ENCODE measurements at regions not wholly inside any gene's neighbourhood (a gene's known extent, or its start where the extent isn't known, plus 50 kb on each side); places are given as distances from the start of the nearest gene placed in this dataset.

DNA sequence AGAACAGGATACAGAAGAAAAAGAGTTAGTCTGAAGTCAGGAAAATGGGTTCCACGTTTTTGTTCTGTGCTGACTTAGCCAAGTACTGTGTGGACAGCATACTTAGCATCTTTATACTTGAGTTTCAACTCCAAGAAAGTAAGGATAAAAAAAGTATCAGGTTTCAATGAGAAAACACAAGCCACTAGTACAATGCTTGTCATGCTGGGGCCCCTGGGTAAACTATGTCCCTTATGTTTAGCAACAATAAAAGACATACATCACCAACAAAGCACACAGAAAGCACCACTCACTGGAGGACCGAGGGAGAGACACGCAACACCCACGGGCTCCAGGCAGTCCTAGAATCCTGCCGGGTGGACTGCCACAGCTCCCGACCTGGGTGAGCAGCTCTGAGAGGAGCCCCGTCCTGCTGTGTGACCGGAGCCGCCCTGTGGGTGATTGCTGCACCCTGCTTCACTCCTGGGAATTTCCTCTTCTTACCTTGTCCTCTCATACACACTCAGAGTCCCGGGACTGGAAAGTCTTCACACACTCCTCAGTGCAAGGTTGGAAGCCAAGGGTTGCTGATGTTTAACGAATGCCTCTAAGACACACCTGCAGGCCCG, 890.5 kb downstream of the BRD1 start:
- no peak overlapping the region for H3K27ac ChIP-seq
- no peaks in the 10 kb centered on the region for H4K20me1 ChIP-seq (ENCODE audit: insufficient read depth)
- no peak overlapping the region for H3K9ac ChIP-seq
- no peak for DNase-seq
- no peak for TF ChIP-seq EZH2phosphoT487 (IDR thresholded peaks at IDR 0.05; ENCODE audit: insufficient read depth, low read depth)
- TF ChIP-seq EZH2 (IDR thresholded peaks at IDR 0.05; ENCODE audit: insufficient read depth, poor library complexity, severe bottlenecking) = no peak
- no peaks in the 10 kb centered on the region for H3K27me3 ChIP-seq (replicated peaks; ENCODE audit: insufficient read depth)
- no peaks in the 10 kb centered on the region for H3F3A ChIP-seq (ENCODE audit: insufficient read depth)
- no peaks in the 10 kb centered on the region for H3K9me2 ChIP-seq (ENCODE audit: insufficient read depth)
- H3K4me3 ChIP-seq = no peak overlapping the region
- WGBS, 2 experiments (ENCODE audit: low coverage in 1 of 2, low lambda C conversion rate in 2 of 2, missing lambda C conversion rate in 2 of 2) = 37 to 40% methylated on average over 12 of the region's 12 CpGs
- no peaks in the 10 kb centered on the region for H3K9me3 ChIP-seq (ENCODE audit: low read depth)
- in situ Hi-C loops (cut with MboI) = no loop called here
- H3K79me2 ChIP-seq (ENCODE audit: insufficient read depth) = no peaks in the 10 kb centered on the region
- no peak overlapping the region for H2AFZ ChIP-seq
- no peak overlapping the region for H3K4me2 ChIP-seq (ENCODE audit: unreplicated experiment)
- no peaks in the 10 kb centered on the region for H3K36me3 ChIP-seq (ENCODE audit: low read depth)
- H3K4me1 ChIP-seq (ENCODE audit: insufficient read depth) = no peaks in the 10 kb centered on the region

GRCh38 chr22:48936391-48936790, 891.3 kb downstream of the BRD1 start:
- no peaks in the 10 kb centered on the region for H4K20me1 ChIP-seq (ENCODE audit: insufficient read depth)
- no peaks in the 10 kb centered on the region for H3K9me2 ChIP-seq (ENCODE audit: insufficient read depth)
- no peaks in the 10 kb centered on the region for H3K79me2 ChIP-seq (ENCODE audit: insufficient read depth)
- H3K4me2 ChIP-seq (ENCODE audit: unreplicated experiment) = no peak overlapping the region
- no peaks in the 10 kb centered on the region for H3K27me3 ChIP-seq (replicated peaks; ENCODE audit: insufficient read depth)
- H3F3A ChIP-seq (ENCODE audit: insufficient read depth) = no peaks in the 10 kb centered on the region
- 24 to 33% methylated on average over 4 of the region's 4 CpGs for WGBS, 2 experiments (ENCODE audit: low coverage in 1 of 2, low lambda C conversion rate in 2 of 2, missing lambda C conversion rate in 2 of 2)
- H3K4me1 ChIP-seq (ENCODE audit: insufficient read depth) = no peaks in the 10 kb centered on the region
- in situ Hi-C loops (cut with MboI) = no loop called here
- H3K4me3 ChIP-seq = no peak overlapping the region
- H3K9ac ChIP-seq = no peak overlapping the region
- no peak for DNase-seq
- no peak for TF ChIP-seq EZH2phosphoT487 (IDR thresholded peaks at IDR 0.05; ENCODE audit: insufficient read depth, low read depth)
- no peak for TF ChIP-seq EZH2 (IDR thresholded peaks at IDR 0.05; ENCODE audit: insufficient read depth, poor library complexity, severe bottlenecking)
- no peak overlapping the region for H3K27ac ChIP-seq
- H3K9me3 ChIP-seq (ENCODE audit: low read depth) = no peaks in the 10 kb centered on the region
- H2AFZ ChIP-seq = no peak overlapping the region
- H3K36me3 ChIP-seq (ENCODE audit: low read depth) = no peaks in the 10 kb centered on the region

DNA sequence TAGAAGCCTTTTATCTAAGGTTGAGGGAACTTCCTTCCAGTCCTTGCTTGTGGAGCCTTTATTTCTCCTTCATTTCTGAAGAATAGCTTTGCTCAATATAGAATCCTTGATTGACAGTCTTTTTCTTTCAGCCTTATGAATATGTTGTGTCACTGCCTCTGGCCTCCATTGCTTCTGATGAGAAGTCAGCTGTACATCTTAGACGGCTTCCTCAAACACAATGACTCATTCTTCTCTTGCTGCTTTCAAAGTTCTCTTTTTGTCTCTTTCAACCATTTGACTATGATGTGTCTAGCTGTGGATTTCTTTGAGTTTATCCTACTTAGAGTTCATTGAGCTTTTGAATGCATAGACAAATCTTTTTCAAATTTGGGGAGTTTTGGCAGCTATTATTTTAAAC, 893.2 kb downstream of the BRD1 start:
- no peaks in the 10 kb centered on the region for H3K9me2 ChIP-seq (ENCODE audit: insufficient read depth)
- H3F3A ChIP-seq (ENCODE audit: insufficient read depth) = no peaks in the 10 kb centered on the region
- no peak overlapping the region for H3K27ac ChIP-seq
- H3K9me3 ChIP-seq (ENCODE audit: low read depth) = no peaks in the 10 kb centered on the region
- no peaks in the 10 kb centered on the region for H3K4me1 ChIP-seq (ENCODE audit: insufficient read depth)
- H3K27me3 ChIP-seq (replicated peaks; ENCODE audit: insufficient read depth) = no peaks in the 10 kb centered on the region
- in situ Hi-C loops (cut with MboI) = no loop called here
- H3K79me2 ChIP-seq (ENCODE audit: insufficient read depth) = no peaks in the 10 kb centered on the region
- no peak overlapping the region for H3K4me2 ChIP-seq (ENCODE audit: unreplicated experiment)
- H4K20me1 ChIP-seq (ENCODE audit: insufficient read depth) = no peaks in the 10 kb centered on the region
- WGBS, 2 experiments (ENCODE audit: low coverage in 1 of 2, low lambda C conversion rate in 2 of 2, missing lambda C conversion rate in 2 of 2) = 26 to 29% methylated on average over 1 of the region's 1 CpG
- no peak overlapping the region for H3K9ac ChIP-seq
- H3K4me3 ChIP-seq = no peak overlapping the region
- H3K36me3 ChIP-seq (ENCODE audit: low read depth) = no peaks in the 10 kb centered on the region
- H2AFZ ChIP-seq = no peak overlapping the region
- no peak for TF ChIP-seq EZH2phosphoT487 (IDR thresholded peaks at IDR 0.05; ENCODE audit: insufficient read depth, low read depth)
- no peak for TF ChIP-seq EZH2 (IDR thresholded peaks at IDR 0.05; ENCODE audit: insufficient read depth, poor library complexity, severe bottlenecking)
- no peak for DNase-seq

- no peak overlapping the region for H3K4me3 ChIP-seq
- no peak for DNase-seq
- H3K9ac ChIP-seq = no peak overlapping the region
- H3K9me2 ChIP-seq (ENCODE audit: insufficient read depth) = no peaks in the 10 kb centered on the region
- in situ Hi-C loops (cut with MboI) = no loop called here
- no peak overlapping the region for H3K4me2 ChIP-seq (ENCODE audit: unreplicated experiment)
- no peaks in the 10 kb centered on the region for H3K79me2 ChIP-seq (ENCODE audit: insufficient read depth)
- no peak overlapping the region for H2AFZ ChIP-seq
- no peaks in the 10 kb centered on the region for H3K9me3 ChIP-seq (ENCODE audit: low read depth)
- H3K36me3 ChIP-seq (ENCODE audit: low read depth) = no peaks in the 10 kb centered on the region
- no peaks in the 10 kb centered on the region for H3K4me1 ChIP-seq (ENCODE audit: insufficient read depth)
- WGBS, 2 experiments (ENCODE audit: low coverage in 1 of 2, low lambda C conversion rate in 2 of 2, missing lambda C conversion rate in 2 of 2) = 41 to 49% methylated on average over 6 of the region's 6 CpGs
- H3K27ac ChIP-seq = no peak overlapping the region
- TF ChIP-seq EZH2 (IDR thresholded peaks at IDR 0.05; ENCODE audit: insufficient read depth, poor library complexity, severe bottlenecking) = no peak
- H3K27me3 ChIP-seq (replicated peaks; ENCODE audit: insufficient read depth) = no peaks in the 10 kb centered on the region
- H3F3A ChIP-seq (ENCODE audit: insufficient read depth) = no peaks in the 10 kb centered on the region
- no peaks in the 10 kb centered on the region for H4K20me1 ChIP-seq (ENCODE audit: insufficient read depth)
Measured at GRCh38 chr22:48931452-48931851, 896.2 kb downstream of the BRD1 start.

GRCh38 chr22:48929276-48929790, 898.3 kb downstream of the BRD1 start:
- in situ Hi-C loops (cut with MboI) = no loop called here

More at GRCh38 chr22:48929276-48929790, 898.3 kb downstream of the BRD1 start:
- DNase-seq = no peak
- Histone ChIP-seq H2AFZ (no peak overlapping the region), H3K4me2 (ENCODE audit: unreplicated experiment) (no peak overlapping the region), H3K9me3 (ENCODE audit: low read depth) (no peaks in the 10 kb centered on the region), H3K36me3 (ENCODE audit: low read depth) (no peaks in the 10 kb centered on the region), H4K20me1 (ENCODE audit: insufficient read depth) (no peaks in the 10 kb centered on the region), H3K27me3 (replicated peaks; ENCODE audit: insufficient read depth) (no peaks in the 10 kb centered on the region), H3K9me2 (ENCODE audit: insufficient read depth) (no peaks in the 10 kb centered on the region), H3K4me1 (ENCODE audit: insufficient read depth) (no peaks in the 10 kb centered on the region), H3F3A (ENCODE audit: insufficient read depth) (no peaks in the 10 kb centered on the region), H3K9ac (no peak overlapping the region), H3K4me3 (no peak overlapping the region), H3K27ac (no peak overlapping the region), H3K79me2 (ENCODE audit: insufficient read depth) (no peaks in the 10 kb centered on the region)
- TF ChIP-seq EZH2 (IDR thresholded peaks at IDR 0.05; ENCODE audit: insufficient read depth, poor library complexity, severe bottlenecking) = no peak
- 45 to 46% methylated on average over 10 of the region's 10 CpGs for WGBS, 2 experiments (ENCODE audit: low coverage in 1 of 2, low lambda C conversion rate in 2 of 2, missing lambda C conversion rate in 2 of 2)
